Vagina (tissue), 2 donors: ENCODE measurements at regions not wholly inside any gene's neighbourhood (a gene's known extent, or its start where the extent isn't known, plus 50 kb on each side); places are given as distances from the start of the nearest gene placed in this dataset.

Experiments
- CTCF ChIP-seq, 3 experiments: fragments of 450-650 bp in 2 of 3; fragments of 200-600 bp in 1 of 3; sonication (generic) in 1 of 3; IDR thresholded peaks; one replicate each; pipeline ENCODE4 v1.5.1; 2017 to 2019; ENCODE audit warnings: antibody characterized with exemption in 3 of 3, mild to moderate bottlenecking in 2 of 3, moderate library complexity in 2 of 3
- POLR2A ChIP-seq, 2 donors: fragments of 450-650 bp; IDR thresholded peaks; one replicate each; pipeline ENCODE4 v1.6.1; 2017; ENCODE audit warnings: antibody characterized with exemption in 2 of 2, mild to moderate bottlenecking in 2 of 2, moderate library complexity in 2 of 2
- POLR2AphosphoS5 ChIP-seq, 2 donors: sonication (generic); formaldehyde crosslinking; IDR thresholded peaks; one replicate each; pipeline ENCODE4 v1.9.0; 2017; ENCODE audit warnings: antibody characterized with exemption in 2 of 2, mild to moderate bottlenecking in 2 of 2, low read depth in 1 of 2; ENCODE audit not compliant: insufficient read depth in 1 of 2

DNA sequence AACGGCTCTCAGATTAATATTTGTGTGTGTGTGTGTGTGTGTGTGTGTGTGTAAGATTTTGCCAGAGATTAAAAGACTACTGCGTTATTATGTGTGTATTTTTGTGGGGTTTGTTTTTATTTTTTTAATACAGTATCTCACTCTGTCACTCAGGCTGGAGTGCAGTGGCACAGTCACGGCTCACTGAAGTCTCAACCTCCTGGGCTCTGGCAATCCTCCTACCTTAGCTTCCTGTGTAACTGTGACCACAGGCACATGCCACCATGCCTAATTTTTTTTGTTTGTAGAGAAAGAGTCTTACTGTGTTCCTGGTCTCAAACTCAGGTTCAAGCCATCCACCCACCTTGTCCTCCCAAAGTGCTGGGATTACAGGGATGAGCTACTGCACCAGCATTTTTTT lies 87.2 kb downstream of the CYB561 start:
- TF ChIP-seq CTCF (IDR thresholded peaks at IDR 0.05), result no peak
- TF ChIP-seq POLR2AphosphoS5 (IDR thresholded peaks at IDR 0.05; ENCODE audit: insufficient read depth in 1 of 2, low read depth in 1 of 2), result no peak
- no peak for TF ChIP-seq POLR2A (IDR thresholded peaks at IDR 0.05)
